HepG2 (cell line): ENCODE measurements at regions not wholly inside any gene's neighbourhood (a gene's known extent, or its start where the extent isn't known, plus 50 kb on each side); places are given as distances from the start of the nearest gene placed in this dataset.

ENCODE experiments used
- EED ChIP-seq: sonication (generic); formaldehyde crosslinking; IDR thresholded peaks from 2 replicates; pipeline ENCODE4 v1.5.0; 2020; ENCODE audit warnings: mild to moderate bottlenecking, missing genetic modification reagents
- EP300 ChIP-seq, 3 experiments: sonication (generic) in 1 of 3; formaldehyde crosslinking in 1 of 3; IDR thresholded peaks; 2 replicates each; pipeline versions ENCODE4 v1.5.1 to v1.6.1; 2011 to 2020; ENCODE audit warnings: low read depth in 2 of 3, low read length in 2 of 3, borderline replicate concordance in 1 of 3, improper control_type of control experiment in 1 of 3, mild to moderate bottlenecking in 1 of 3, missing genetic modification reagents in 1 of 3, moderate library complexity in 1 of 3
- FOXO1 ChIP-seq: sonication (generic); formaldehyde crosslinking; IDR thresholded peaks from 2 replicates; pipeline ENCODE4 v1.4.0; 2020; ENCODE audit warnings: missing genetic modification reagents
- KDM1A ChIP-seq: IDR thresholded peaks from 2 replicates; pipeline ENCODE4 v1.6.1; 2016; ENCODE audit warnings: missing compliant biosample characterization
- MAFK ChIP-seq, 2 experiments: IDR thresholded peaks in 1 of 2; conservative IDR thresholded peaks in 1 of 2; 2 replicates each; pipeline ENCODE4 v1.6.1; 2011; ENCODE audit warnings: improper control_type of control experiment in 2 of 2, low read length in 2 of 2
- NCOA2 ChIP-seq: sonication (generic); formaldehyde crosslinking; IDR thresholded peaks from 2 replicates; pipeline ENCODE4 v1.8.0; 2022; ENCODE audit warnings: inconsistent platforms
- NCOR1 ChIP-seq: fragments of 200-600 bp; sonication (generic); IDR thresholded peaks from 2 replicates; pipeline ENCODE4 v1.7.0; 2017; ENCODE audit warnings: antibody characterized with exemption, low read length, borderline replicate concordance
- NR1H2 ChIP-seq: sonication (generic); formaldehyde crosslinking; IDR thresholded peaks from 2 replicates; pipeline ENCODE4 v1.8.1; 2022; ENCODE audit warnings: low read depth, missing genetic modification reagents, borderline replicate concordance
- RFX3 ChIP-seq: IDR thresholded peaks from 2 replicates; pipeline ENCODE4 v1.6.1; 2016; ENCODE audit warnings: missing biosample characterization, missing genetic modification reagents
- RFXAP ChIP-seq: sonication (generic); formaldehyde crosslinking; IDR thresholded peaks from 2 replicates; pipeline ENCODE4 v1.4.0; 2020; ENCODE audit warnings: missing genetic modification reagents, borderline replicate concordance
- ZFP41 ChIP-seq: sonication (generic); formaldehyde crosslinking; IDR thresholded peaks from 2 replicates; pipeline ENCODE4 v1.4.0; 2020; ENCODE audit warnings: mild to moderate bottlenecking, missing genetic modification reagents, borderline replicate concordance
- ZNF121 ChIP-seq: sonication (generic); formaldehyde crosslinking; IDR thresholded peaks from 2 replicates; pipeline ENCODE4 v1.5.0; 2020; ENCODE audit warnings: mild to moderate bottlenecking, missing genetic modification reagents
- ZNF207 ChIP-seq: fragments of 450-650 bp; IDR thresholded peaks from 2 replicates; pipeline ENCODE4 v1.6.1; 2016; ENCODE audit warnings: antibody characterized with exemption, borderline replicate concordance
- ZNF251 ChIP-seq: sonication (generic); formaldehyde crosslinking; IDR thresholded peaks from 2 replicates; pipeline ENCODE4 v1.9.0; 2021; ENCODE audit warnings: mild to moderate bottlenecking, missing genetic modification reagents
- ZNF547 ChIP-seq: sonication (generic); formaldehyde crosslinking; IDR thresholded peaks from 2 replicates; pipeline ENCODE4 v1.5.1; 2020; ENCODE audit warnings: mild to moderate bottlenecking, missing genetic modification reagents
- ZNF564 ChIP-seq: sonication (generic); formaldehyde crosslinking; IDR thresholded peaks from 2 replicates; pipeline ENCODE4 v1.8.1; 2023; ENCODE audit warnings: mild to moderate bottlenecking, missing genetic modification reagents
- ZNF792 ChIP-seq: IDR thresholded peaks from 2 replicates; pipeline ENCODE4 v1.6.1; 2016
- ZSCAN25 ChIP-seq: sonication (generic); formaldehyde crosslinking; IDR thresholded peaks from 2 replicates; pipeline ENCODE4 v1.8.0; 2022; ENCODE audit warnings: mild to moderate bottlenecking, missing genetic modification reagents
- ZSCAN30 ChIP-seq: sonication (generic); formaldehyde crosslinking; IDR thresholded peaks from 2 replicates; pipeline ENCODE4 v1.5.0; 2020; ENCODE audit warnings: mild to moderate bottlenecking, missing genetic modification reagents
- TF ChIP-seq, protein P1 (sequence below): sonication (generic); formaldehyde crosslinking; IDR thresholded peaks from 2 replicates; pipeline ENCODE4 v1.4.0; 2020; ENCODE audit warnings: mild to moderate bottlenecking, missing genetic modification reagents
- TF ChIP-seq, protein P2 (sequence below): sonication (generic); formaldehyde crosslinking; IDR thresholded peaks from 2 replicates; pipeline ENCODE4 v1.4.0; 2020; ENCODE audit warnings: mild to moderate bottlenecking, missing genetic modification reagents
- TF ChIP-seq, protein P3 (sequence below): sonication (generic); formaldehyde crosslinking; IDR thresholded peaks from 2 replicates; pipeline ENCODE4 v1.5.1; 2020; ENCODE audit warnings: missing genetic modification reagents, mild to moderate bottlenecking, borderline replicate concordance
- TF ChIP-seq, protein P4 (sequence below): fragments of 450-650 bp; IDR thresholded peaks from 2 replicates; pipeline ENCODE4 v1.6.1; 2017; ENCODE audit warnings: mild to moderate bottlenecking
- TF ChIP-seq, protein P5 (sequence below): sonication (generic); formaldehyde crosslinking; IDR thresholded peaks from 2 replicates; pipeline ENCODE4 v1.4.0; 2020; ENCODE audit warnings: mild to moderate bottlenecking, missing genetic modification reagents, borderline replicate concordance

DNA sequence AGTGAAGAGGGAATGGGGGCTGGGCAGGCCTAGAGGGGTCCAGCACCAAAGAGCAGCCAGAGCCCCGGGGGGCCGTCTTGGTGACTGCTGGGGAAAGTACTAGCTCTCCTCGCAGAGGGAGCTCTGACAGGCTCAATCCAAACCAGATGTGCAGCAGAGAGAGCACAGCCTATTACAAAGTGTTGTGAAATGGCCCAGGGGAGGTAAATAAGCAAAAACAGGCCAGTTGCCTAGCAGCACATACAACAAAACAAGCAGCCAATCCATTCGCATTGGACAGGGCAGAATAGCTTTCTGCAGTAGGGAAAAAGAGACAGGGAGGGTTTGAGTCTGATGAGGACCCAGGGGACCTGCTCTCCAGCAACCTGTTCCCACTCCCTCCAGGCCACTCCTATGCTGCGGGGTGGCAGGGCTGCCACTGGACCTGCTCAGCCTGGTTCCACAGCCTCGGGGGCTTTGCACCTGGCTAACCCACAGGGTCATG, 239.6 kb upstream of the FGGY start (continued):
- TF ChIP-seq ZNF207 (no peak), ZFP41 (CRISPR knock-in tag) (no peak), ZNF792 (CRISPR knock-in tag) (no peak), ZNF121 (CRISPR knock-in tag) (no peak), NCOR1 (no peak), ZSCAN30 (CRISPR knock-in tag) (no peak), RFXAP (CRISPR knock-in tag) (no peak), EED (CRISPR knock-in tag) (no peak), ZNF251 (CRISPR knock-in tag) (no peak), ZSCAN25 (CRISPR knock-in tag) (no peak), MAFK (conservative IDR thresholded peaks at IDR 0.05 in 1 of 2, IDR thresholded peaks at IDR 0.05 in 1 of 2; ENCODE audit: low read length in 2 of 2) (no peak), FOXO1 (peak; percentile 65; the same call in 1 of the 2 replicates), ZNF547 (CRISPR knock-in tag) (no peak), NCOA2 (CRISPR knock-in tag) (no peak), NR1H2 (CRISPR knock-in tag) (no peak), ZNF564 (CRISPR knock-in tag) (no peak), KDM1A (CRISPR knock-in tag) (no peak), EP300 (IDR thresholded peaks at IDR 0.05; ENCODE audit: low read depth in 2 of 2, low read length in 2 of 2) (peak in 1 of 2 experiments; percentile 52; a peak in 2 of 4 replicates), EP300 (CRISPR knock-in tag; IDR thresholded peaks at IDR 0.05; ENCODE audit: borderline replicate concordance) (no peak), RFX3 (CRISPR knock-in tag) (peak; percentile 75)
- TF ChIP-seq, protein P1, sequence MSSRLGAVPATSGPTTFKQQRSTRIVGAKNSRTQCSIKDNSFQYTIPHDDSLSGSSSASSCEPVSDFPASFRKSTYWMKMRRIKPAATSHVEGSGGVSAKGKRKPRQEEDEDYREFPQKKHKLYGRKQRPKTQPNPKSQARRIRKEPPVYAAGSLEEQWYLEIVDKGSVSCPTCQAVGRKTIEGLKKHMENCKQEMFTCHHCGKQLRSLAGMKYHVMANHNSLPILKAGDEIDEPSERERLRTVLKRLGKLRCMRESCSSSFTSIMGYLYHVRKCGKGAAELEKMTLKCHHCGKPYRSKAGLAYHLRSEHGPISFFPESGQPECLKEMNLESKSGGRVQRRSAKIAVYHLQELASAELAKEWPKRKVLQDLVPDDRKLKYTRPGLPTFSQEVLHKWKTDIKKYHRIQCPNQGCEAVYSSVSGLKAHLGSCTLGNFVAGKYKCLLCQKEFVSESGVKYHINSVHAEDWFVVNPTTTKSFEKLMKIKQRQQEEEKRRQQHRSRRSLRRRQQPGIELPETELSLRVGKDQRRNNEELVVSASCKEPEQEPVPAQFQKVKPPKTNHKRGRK (CRISPR knock-in tag): no peak
- TF ChIP-seq, protein P2, sequence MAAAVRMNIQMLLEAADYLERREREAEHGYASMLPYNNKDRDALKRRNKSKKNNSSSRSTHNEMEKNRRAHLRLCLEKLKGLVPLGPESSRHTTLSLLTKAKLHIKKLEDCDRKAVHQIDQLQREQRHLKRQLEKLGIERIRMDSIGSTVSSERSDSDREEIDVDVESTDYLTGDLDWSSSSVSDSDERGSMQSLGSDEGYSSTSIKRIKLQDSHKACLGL (CRISPR knock-in tag): no peak
- TF ChIP-seq, protein P3, sequence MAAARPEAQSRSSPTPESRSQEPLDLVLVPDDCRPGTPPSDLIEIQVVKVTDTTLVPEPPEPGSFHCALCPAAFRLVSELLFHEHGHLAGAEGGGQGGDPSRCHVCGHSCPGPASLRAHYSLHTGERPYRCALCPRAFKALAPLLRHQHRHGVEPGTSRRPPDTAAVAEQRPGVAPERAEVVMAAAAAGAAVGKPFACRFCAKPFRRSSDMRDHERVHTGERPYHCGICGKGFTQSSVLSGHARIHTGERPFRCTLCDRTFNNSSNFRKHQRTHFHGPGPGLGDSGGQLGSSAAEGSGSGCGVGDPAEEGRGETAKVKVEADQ (CRISPR knock-in tag): no peak
- TF ChIP-seq, protein P4, sequence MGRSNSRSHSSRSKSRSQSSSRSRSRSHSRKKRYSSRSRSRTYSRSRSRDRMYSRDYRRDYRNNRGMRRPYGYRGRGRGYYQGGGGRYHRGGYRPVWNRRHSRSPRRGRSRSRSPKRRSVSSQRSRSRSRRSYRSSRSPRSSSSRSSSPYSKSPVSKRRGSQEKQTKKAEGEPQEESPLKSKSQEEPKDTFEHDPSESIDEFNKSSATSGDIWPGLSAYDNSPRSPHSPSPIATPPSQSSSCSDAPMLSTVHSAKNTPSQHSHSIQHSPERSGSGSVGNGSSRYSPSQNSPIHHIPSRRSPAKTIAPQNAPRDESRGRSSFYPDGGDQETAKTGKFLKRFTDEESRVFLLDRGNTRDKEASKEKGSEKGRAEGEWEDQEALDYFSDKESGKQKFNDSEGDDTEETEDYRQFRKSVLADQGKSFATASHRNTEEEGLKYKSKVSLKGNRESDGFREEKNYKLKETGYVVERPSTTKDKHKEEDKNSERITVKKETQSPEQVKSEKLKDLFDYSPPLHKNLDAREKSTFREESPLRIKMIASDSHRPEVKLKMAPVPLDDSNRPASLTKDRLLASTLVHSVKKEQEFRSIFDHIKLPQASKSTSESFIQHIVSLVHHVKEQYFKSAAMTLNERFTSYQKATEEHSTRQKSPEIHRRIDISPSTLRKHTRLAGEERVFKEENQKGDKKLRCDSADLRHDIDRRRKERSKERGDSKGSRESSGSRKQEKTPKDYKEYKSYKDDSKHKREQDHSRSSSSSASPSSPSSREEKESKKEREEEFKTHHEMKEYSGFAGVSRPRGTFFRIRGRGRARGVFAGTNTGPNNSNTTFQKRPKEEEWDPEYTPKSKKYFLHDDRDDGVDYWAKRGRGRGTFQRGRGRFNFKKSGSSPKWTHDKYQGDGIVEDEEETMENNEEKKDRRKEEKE: no peak
- TF ChIP-seq, protein P5, sequence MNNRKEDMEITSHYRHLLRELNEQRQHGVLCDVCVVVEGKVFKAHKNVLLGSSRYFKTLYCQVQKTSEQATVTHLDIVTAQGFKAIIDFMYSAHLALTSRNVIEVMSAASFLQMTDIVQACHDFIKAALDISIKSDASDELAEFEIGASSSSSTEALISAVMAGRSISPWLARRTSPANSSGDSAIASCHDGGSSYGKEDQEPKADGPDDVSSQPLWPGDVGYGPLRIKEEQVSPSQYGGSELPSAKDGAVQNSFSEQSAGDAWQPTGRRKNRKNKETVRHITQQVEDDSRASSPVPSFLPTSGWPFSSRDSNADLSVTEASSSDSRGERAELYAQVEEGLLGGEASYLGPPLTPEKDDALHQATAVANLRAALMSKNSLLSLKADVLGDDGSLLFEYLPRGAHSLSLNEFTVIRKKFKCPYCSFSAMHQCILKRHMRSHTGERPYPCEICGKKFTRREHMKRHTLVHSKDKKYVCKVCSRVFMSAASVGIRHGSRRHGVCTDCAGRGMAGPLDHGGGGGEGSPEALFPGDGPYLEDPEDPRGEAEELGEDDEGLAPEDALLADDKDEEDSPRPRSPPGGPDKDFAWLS: no peak
